ENCODE measurements at regions not wholly inside any gene's neighbourhood (a gene's known extent, or its start where the extent isn't known, plus 50 kb on each side); places are given as distances from the start of the nearest gene placed in this dataset.

DNA sequence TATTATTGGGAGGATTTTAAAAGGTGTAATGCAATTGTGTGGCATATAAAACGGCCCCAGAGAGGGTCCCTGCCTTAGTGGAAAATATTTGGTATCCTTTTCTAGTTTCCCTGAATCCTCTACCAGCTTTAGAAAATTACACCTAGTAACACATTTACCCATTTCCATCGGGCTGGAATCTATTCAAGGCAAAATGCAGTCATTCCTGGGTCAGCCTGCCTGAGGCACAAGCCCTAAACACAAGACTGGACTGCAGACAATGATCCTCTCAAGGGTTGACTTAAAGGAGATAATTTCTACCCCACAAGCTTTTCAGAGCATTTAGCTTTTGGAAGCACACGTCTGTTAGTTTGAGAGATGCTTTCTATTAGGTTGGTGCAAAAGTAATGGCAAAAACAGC lies 124.4 kb upstream of the ADAMTSL1 start:
- TF ChIP-seq, protein P1, sequence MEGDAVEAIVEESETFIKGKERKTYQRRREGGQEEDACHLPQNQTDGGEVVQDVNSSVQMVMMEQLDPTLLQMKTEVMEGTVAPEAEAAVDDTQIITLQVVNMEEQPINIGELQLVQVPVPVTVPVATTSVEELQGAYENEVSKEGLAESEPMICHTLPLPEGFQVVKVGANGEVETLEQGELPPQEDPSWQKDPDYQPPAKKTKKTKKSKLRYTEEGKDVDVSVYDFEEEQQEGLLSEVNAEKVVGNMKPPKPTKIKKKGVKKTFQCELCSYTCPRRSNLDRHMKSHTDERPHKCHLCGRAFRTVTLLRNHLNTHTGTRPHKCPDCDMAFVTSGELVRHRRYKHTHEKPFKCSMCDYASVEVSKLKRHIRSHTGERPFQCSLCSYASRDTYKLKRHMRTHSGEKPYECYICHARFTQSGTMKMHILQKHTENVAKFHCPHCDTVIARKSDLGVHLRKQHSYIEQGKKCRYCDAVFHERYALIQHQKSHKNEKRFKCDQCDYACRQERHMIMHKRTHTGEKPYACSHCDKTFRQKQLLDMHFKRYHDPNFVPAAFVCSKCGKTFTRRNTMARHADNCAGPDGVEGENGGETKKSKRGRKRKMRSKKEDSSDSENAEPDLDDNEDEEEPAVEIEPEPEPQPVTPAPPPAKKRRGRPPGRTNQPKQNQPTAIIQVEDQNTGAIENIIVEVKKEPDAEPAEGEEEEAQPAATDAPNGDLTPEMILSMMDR (IDR thresholded peaks at IDR 0.05; ENCODE audit: extremely low read depth, insufficient read depth, missing control alignments): no peak
- in situ Hi-C loops (cut with MboI; ENCODE audit: low pct_unique_long_range_greater_than_20kb, low sequenced_read_pairs, unreplicated experiment): no loop called here
- DNase-seq (ENCODE audit: low spot score): no peak

DNA sequence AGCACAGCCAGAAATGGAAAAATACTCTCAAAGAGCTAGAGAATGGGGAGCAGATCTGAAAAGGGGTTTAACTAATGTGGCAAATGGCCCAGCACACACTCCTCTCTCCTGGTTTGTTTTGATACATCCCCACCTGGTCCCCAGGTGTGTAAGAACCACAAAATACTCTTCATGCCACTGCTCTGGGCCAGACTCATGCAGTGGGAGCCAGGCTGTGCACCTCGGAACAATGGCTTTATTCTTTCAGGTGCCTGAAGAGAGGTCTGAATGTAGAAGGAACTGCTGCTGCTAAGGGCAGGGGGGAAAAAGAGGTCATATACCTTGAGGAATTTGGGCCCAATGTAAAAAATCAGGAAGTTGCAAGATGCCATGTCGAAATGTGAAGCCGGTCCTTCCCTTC lies 123.9 kb upstream of the ADAMTSL1 start:
- no peak for DNase-seq (ENCODE audit: low spot score)
- TF ChIP-seq, protein P1 (IDR thresholded peaks at IDR 0.05; ENCODE audit: extremely low read depth, insufficient read depth, missing control alignments): no peak
- in situ Hi-C loops (cut with MboI; ENCODE audit: low pct_unique_long_range_greater_than_20kb, low sequenced_read_pairs, unreplicated experiment): no loop called here

DNA sequence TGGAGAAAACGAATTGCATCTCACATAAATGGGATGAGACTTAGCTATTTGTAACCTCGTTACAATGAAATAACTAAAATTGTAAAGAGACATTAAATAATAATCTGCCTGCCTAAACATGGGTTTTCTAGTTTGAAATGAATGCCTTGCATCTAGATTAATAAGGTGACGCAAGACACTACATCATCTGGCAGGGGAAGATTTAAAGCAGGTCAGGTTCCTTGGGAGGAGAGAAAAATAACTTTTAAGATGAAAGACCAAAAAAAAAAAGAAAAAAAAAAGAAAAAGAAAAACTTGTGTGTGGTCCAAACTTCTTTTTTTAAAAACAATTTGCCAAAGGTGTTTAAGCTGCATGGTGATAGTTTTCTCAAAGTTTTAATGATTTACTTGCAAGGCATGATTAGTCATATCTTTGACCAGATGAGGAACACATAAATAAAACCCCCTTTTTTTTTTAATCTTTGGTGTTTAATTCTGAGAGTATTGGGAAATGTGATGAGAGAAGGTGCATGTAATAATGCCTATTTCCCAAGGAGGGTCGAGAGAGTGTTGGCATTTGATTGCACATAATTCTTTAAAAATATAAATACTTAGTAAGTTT lies 122.9 kb upstream of the ADAMTSL1 start:
- no peak for DNase-seq (ENCODE audit: low spot score)
- in situ Hi-C loops (cut with MboI; ENCODE audit: low pct_unique_long_range_greater_than_20kb, low sequenced_read_pairs, unreplicated experiment): no loop called here
- TF ChIP-seq, protein P1 (IDR thresholded peaks at IDR 0.05; ENCODE audit: extremely low read depth, insufficient read depth, missing control alignments): no peak

DNA sequence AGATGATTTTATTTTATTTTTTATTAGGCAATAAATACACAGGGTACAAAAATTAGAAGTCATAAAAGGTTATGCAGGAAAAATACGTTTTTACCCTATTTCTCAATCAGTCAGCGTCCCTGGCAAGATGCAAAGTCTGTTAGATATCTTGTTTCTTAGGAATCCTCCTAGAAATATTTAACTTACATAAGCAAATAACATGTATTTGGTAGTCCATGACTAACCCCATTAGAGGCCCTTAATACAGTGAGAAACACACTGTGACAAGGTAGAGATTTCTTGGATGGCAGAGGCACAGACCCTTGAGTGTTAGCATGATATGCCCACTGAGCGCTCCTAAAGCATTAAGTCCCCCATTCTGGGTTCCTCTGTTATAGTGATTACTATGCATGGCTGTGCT lies 121.2 kb upstream of the ADAMTSL1 start:
- in situ Hi-C loops (cut with MboI; ENCODE audit: low pct_unique_long_range_greater_than_20kb, low sequenced_read_pairs, unreplicated experiment): no loop called here
- no peak for DNase-seq (ENCODE audit: low spot score)
- TF ChIP-seq, protein P1 (IDR thresholded peaks at IDR 0.05; ENCODE audit: extremely low read depth, insufficient read depth, missing control alignments): no peak

DNA sequence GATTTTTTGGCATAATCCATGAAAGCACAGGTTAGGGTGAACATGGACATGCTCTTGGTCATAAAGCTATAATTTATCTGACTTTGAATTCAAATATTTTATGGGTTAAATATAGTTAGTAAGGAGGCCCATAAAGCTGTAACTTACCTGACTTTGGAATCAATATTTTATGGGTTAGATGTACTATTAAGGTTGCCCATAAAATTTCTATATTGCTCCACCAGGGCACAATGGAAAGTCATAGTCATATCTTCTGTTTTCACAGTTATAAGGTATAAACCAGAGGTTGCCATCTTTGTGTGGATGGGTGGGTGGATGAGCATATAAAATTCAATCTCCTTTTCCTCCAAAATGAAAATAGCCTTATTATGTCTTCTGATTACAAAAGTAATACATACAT lies 120.5 kb upstream of the ADAMTSL1 start:
- DNase-seq (ENCODE audit: low spot score): no peak
- in situ Hi-C loops (cut with MboI; ENCODE audit: low pct_unique_long_range_greater_than_20kb, low sequenced_read_pairs, unreplicated experiment): no loop called here
- TF ChIP-seq, protein P1 (IDR thresholded peaks at IDR 0.05; ENCODE audit: extremely low read depth, insufficient read depth, missing control alignments): no peak

DNA sequence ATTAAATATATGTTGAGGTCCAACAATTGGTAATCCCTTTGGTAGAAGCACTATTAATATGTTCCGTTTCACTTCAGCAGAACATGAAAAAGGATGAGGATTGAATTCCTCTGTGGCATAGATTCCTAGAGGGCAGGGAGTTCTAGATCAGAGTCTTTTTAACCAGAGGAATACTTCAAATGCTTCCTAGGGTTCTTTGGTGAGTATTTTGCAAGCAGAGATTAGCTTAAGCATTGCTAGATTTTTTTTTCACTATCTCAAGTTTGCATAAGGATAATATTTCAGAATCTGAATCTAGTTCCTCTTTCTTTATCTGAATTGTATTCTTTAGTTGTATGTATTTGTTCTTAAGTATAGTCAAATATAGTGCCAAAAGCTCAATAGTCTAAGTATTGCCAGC lies 116.6 kb upstream of the ADAMTSL1 start:
- DNase-seq (ENCODE audit: low spot score): no peak
- in situ Hi-C loops (cut with MboI; ENCODE audit: low pct_unique_long_range_greater_than_20kb, low sequenced_read_pairs, unreplicated experiment): no loop called here
- TF ChIP-seq, protein P1 (IDR thresholded peaks at IDR 0.05; ENCODE audit: extremely low read depth, insufficient read depth, missing control alignments): no peak

DNA sequence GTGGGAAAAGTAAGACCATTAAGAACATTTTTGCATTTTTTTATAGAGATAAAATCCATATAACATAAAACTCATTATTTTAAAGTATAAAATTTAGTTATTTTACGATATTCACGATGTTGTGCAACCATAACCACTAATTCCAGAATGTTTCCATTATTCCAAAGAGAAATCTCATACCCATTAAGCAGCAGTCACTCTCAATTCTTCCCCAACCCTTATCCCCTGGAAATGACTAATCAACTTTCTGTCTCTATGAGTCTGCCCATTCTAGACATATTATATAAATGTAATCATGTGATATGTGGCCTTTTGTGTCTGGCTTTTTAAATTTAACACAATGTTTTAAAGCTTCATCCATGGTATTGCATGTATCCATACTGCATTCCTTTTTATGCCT lies 115.6 kb upstream of the ADAMTSL1 start:
- no peak for DNase-seq (ENCODE audit: low spot score)
- TF ChIP-seq, protein P1 (IDR thresholded peaks at IDR 0.05; ENCODE audit: extremely low read depth, insufficient read depth, missing control alignments): no peak
- in situ Hi-C loops (cut with MboI; ENCODE audit: low pct_unique_long_range_greater_than_20kb, low sequenced_read_pairs, unreplicated experiment): no loop called here

Data from GM13977 (cell line).